Dendritic cell treated with granulocyte-macrophage colony-stimulating factor and Interleukin-4, amounts not matched to agents 40 ng/mL and 50 ng/mL, for 4 days (primary cell): ENCODE measurements at regions not wholly inside any gene's neighbourhood (a gene's known extent, or its start where the extent isn't known, plus 50 kb on each side); places are given as distances from the start of the nearest gene placed in this dataset.
"Not testable (repeated sequence)": the region's sequence is repeated elsewhere in the genome, so short reads cannot be mapped to it uniquely, and the experiment has no call there.

Experiments
- H3K27ac Mint-ChIP-seq: one replicate; pipeline ENCODE4 v1.8.0; 2022; ENCODE audit warnings: mild to moderate bottlenecking, mixed read lengths
- H3K27me3 Mint-ChIP-seq: one replicate; pipeline ENCODE4 v1.8.0; 2022; ENCODE audit warnings: mild to moderate bottlenecking, mixed read lengths
- H3K36me3 Mint-ChIP-seq: one replicate; pipeline ENCODE4 v1.8.0; 2022; ENCODE audit warnings: low read depth, mixed read lengths
- H3K4me1 Mint-ChIP-seq: one replicate; pipeline ENCODE4 v1.8.0; 2022; ENCODE audit warnings: low read depth, mixed read lengths
- H3K4me3 Mint-ChIP-seq: one replicate; pipeline ENCODE4 v1.8.0; 2022; ENCODE audit warnings: mild to moderate bottlenecking, moderate library complexity, mixed read lengths
- H3K9me3 Mint-ChIP-seq: one replicate; pipeline ENCODE4 v1.8.0; 2022; ENCODE audit warnings: mixed read lengths
- intact Hi-C: fragments of 100-400 bp; cut with micrococcal nuclease; formaldehyde crosslinking; loops from one replicate; pipeline ENCODE4 v1.15.0; 2022

DNA sequence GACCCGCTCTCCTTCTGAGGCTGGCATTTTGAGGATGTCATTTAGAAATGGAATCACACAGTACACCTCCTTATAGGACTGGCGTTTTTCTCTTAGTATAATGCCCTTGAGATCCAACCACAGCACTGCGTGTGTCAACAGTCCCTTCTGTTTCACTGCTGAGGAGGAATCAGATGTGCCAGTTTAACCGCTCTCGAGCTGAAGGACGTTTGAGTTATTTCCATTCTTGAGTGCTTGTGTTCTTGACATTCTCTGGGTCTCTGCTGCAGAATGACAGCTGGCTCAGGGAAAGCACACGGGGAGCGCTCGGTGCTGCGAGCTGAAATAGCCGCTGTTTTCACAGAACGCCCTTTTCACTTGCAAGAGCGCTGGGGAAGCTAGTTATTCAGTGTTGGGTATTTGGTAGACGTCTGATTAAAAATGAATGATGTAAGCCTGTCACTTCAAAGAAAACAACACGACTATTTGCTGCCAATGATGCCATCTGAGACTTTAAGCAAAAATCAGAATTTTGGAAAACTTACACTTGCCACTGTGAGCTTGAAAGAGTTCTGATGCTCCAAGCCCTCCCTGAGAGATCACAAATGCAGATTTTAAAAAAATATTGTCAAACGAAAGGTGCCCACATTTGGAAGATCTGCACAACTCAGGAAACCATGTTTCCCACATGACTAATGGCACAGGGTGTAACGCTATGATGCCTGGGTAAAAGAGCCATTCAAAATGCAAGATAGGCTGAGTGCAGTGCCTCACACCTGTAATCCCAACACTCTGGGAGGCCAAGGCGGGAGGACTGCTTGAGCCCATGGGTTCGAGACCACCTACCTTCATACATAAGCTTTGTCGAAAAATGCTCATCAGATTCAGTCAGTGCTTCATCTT, 5358.4 kb upstream of the TPTE start:
- H3K36me3 Mint-ChIP-seq, intact Hi-C loops, H3K9me3 Mint-ChIP-seq, H3K4me3 Mint-ChIP-seq, H3K27me3 Mint-ChIP-seq, H3K27ac Mint-ChIP-seq, H3K4me1 Mint-ChIP-seq: not testable (repeated sequence)

GRCh38 chr21:5165829-5166228, 5355.6 kb upstream of the TPTE start:
- H3K27me3 Mint-ChIP-seq, H3K9me3 Mint-ChIP-seq, H3K4me1 Mint-ChIP-seq, intact Hi-C loops, H3K4me3 Mint-ChIP-seq, H3K36me3 Mint-ChIP-seq, H3K27ac Mint-ChIP-seq: not testable (repeated sequence)
